SK-N-SH (cell line): ENCODE measurements at regions not wholly inside any gene's neighbourhood (a gene's known extent, or its start where the extent isn't known, plus 50 kb on each side); places are given as distances from the start of the nearest gene placed in this dataset.

Source experiments
- CHD2 ChIP-seq: fragments of 150-350 bp; IDR thresholded peaks from 2 replicates; pipeline ENCODE4 v1.6.1; 2018; ENCODE audit warnings: low read length; ENCODE audit not compliant: partially characterized antibody
- CTCF ChIP-seq: fragments of 200-600 bp; sonication (generic); IDR thresholded peaks from 2 replicates; pipeline ENCODE4 v1.6.1; 2017; ENCODE audit warnings: antibody characterized with exemption, mild to moderate bottlenecking, moderate library complexity
- EP300 ChIP-seq, 2 experiments: IDR thresholded peaks; 2 replicates each; pipeline versions ENCODE4 v1.4.0 to v1.6.1; 2012; ENCODE audit warnings: borderline replicate concordance in 1 of 2, low read depth in 1 of 2, low read length in 1 of 2
- MAX ChIP-seq: IDR thresholded peaks from 2 replicates; pipeline ENCODE4 v1.4.0; 2012; ENCODE audit warnings: low read depth
- MXI1 ChIP-seq: IDR thresholded peaks from 2 replicates; pipeline ENCODE4 v1.6.1; 2012; ENCODE audit warnings: mild to moderate bottlenecking, low read depth, low read length, improper control_type of control experiment
- NRF1 ChIP-seq: IDR thresholded peaks from 2 replicates; pipeline ENCODE4 v1.6.1; 2012; ENCODE audit warnings: low read depth, mild to moderate bottlenecking, low read length
- POLR2AphosphoS5 ChIP-seq: IDR thresholded peaks from 2 replicates; pipeline ENCODE4 v1.6.1; 2012; ENCODE audit warnings: low read depth, low read length
- RAD21 ChIP-seq: IDR thresholded peaks from 2 replicates; pipeline ENCODE4 v1.6.1; 2012; ENCODE audit warnings: mild to moderate bottlenecking, low read length
- REST ChIP-seq: IDR thresholded peaks from 2 replicates; pipeline ENCODE4 v1.6.1; 2012; ENCODE audit warnings: mild to moderate bottlenecking, low read depth, low read length, moderate library complexity
- RFX5 ChIP-seq: IDR thresholded peaks from 2 replicates; pipeline ENCODE4 v1.6.1; 2012; ENCODE audit warnings: mild to moderate bottlenecking, improper control_type of control experiment, low read length
- RXRA ChIP-seq: IDR thresholded peaks from 2 replicates; pipeline ENCODE4 v1.4.0; 2012; ENCODE audit warnings: low read depth, mild to moderate bottlenecking, borderline replicate concordance
- USF2 ChIP-seq: fragments of 150-350 bp; IDR thresholded peaks from 2 replicates; pipeline ENCODE4 v1.6.1; 2017; ENCODE audit warnings: antibody characterized with exemption, low read length, low read depth, borderline replicate concordance

GRCh38 chr7:156049366-156049765, 237.1 kb upstream of the SHH start:
- TF ChIP-seq CTCF (no peak), RXRA (no peak), POLR2AphosphoS5 (no peak), REST (no peak), RAD21 (no peak), EP300 (IDR thresholded peaks at IDR 0.05; ENCODE audit: borderline replicate concordance in 1 of 2, low read depth in 1 of 2, low read length in 1 of 2) (no peak), NRF1 (no peak), MXI1 (no peak), USF2 (no peak), MAX (no peak), RFX5 (no peak), CHD2 (no peak)
